Cardiac muscle cell (in vitro differentiated cells and primary cell): ENCODE measurements at regions not wholly inside any gene's neighbourhood (a gene's known extent, or its start where the extent isn't known, plus 50 kb on each side); places are given as distances from the start of the nearest gene placed in this dataset.

Source experiments
- DNase-seq, 2 donors: peaks; one replicate each; pipeline versions ENCODE4 v3.0.0 to v3.0.0-alpha.2; 2010 to 2017; ENCODE audit warnings: low read depth in 1 of 2, low spot score in 1 of 2
- H3K27ac ChIP-seq: fragments of 200-600 bp; sonication (generic); 2 replicates; pipeline ENCODE4 v1.5.1; 2016
- H3K27me3 ChIP-seq: fragments of 200-600 bp; sonication (generic); 2 replicates; pipeline ENCODE4 v1.6.0; 2016; ENCODE audit warnings: control low read depth
- H3K36me3 ChIP-seq: fragments of 200-600 bp; sonication (generic); 2 replicates; pipeline ENCODE4 v1.5.1; 2016; ENCODE audit warnings: control low read depth
- H3K4me1 ChIP-seq: fragments of 200-600 bp; sonication (generic); 2 replicates; pipeline ENCODE4 v1.8.1; 2017; ENCODE audit warnings: low read depth, mild to moderate bottlenecking, mixed run types
- H3K4me3 ChIP-seq: fragments of 200-600 bp; sonication (generic); 2 replicates; pipeline ENCODE4 v1.5.1; 2016; ENCODE audit warnings: mild to moderate bottlenecking
- H3K9me3 ChIP-seq: fragments of 200-600 bp; sonication (generic); 2 replicates; pipeline ENCODE4 v1.5.1; 2017; ENCODE audit warnings: low read depth, mild to moderate bottlenecking, control low read depth
- CTCF ChIP-seq: IDR thresholded peaks from 2 replicates; pipeline ENCODE4 v1.5.1; 2012; ENCODE audit warnings: low read depth, mild to moderate bottlenecking, low read length

GRCh38 chr7:36021917-36022550 lies 131.0 kb upstream of the EEPD1 start:
- no peaks in the 10 kb centered on the region for H3K9me3 ChIP-seq
- no peaks in the 10 kb centered on the region for H3K4me1 ChIP-seq
- no peak for DNase-seq
- no peak overlapping the region for H3K27ac ChIP-seq
- no peak overlapping the region for H3K4me3 ChIP-seq
- no peak for TF ChIP-seq CTCF
- no peaks in the 10 kb centered on the region for H3K36me3 ChIP-seq
- H3K27me3 ChIP-seq: no peaks in the 10 kb centered on the region

DNA sequence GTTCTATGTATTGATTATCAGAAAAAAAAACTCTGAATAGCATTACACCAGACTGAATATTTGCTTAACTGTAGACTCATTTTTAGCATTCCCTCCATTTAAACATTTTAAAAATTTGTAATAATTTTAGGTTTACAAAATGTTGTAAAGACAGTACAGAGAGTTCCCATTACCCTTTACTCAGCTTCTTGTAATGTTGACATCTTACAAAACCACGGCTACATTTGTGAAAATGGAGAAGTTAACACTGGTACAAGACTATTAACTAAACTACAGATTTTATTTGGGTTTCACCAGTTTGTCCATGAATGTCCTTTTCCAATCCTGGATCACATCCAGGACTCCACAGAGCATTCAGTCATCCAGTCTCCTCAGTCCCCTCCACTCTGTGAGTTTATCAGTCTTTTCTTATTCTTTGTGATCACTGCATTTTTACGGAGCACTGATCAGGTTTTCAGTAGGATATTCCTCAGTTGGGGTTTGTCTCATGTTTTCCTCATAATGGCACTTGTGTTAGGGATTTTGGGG lies 130.0 kb upstream of the EEPD1 start:
- Histone ChIP-seq H3K9me3 (no peaks in the 10 kb centered on the region), H3K27me3 (no peaks in the 10 kb centered on the region), H3K4me3 (no peak overlapping the region), H3K4me1 (no peaks in the 10 kb centered on the region), H3K27ac (no peak overlapping the region), H3K36me3 (no peaks in the 10 kb centered on the region)
- no peak for DNase-seq
- TF ChIP-seq CTCF: no peak

DNA sequence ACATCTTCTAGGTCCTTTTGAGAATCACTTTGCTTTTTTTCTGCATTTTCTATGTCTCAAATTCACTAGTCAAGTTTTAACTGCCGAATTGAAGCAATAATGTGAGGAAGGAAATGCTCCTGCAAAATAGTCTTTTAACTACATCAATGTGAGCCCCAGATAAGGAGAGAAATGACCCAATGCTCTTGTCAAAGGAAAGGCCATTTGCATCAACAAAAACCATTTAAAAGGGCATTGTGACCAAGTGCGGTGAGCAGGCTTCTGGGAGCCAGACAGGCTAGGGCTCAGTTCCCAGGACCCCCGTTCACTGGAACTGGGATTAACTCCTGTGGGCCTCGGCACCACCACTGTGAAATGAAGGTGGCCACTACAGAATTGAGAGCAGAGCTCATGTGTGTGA lies 127.9 kb upstream of the EEPD1 start:
- Histone ChIP-seq H3K4me1 (no peaks in the 10 kb centered on the region), H3K27me3 (no peaks in the 10 kb centered on the region), H3K36me3 (no peaks in the 10 kb centered on the region), H3K9me3 (no peaks in the 10 kb centered on the region), H3K27ac (no peak overlapping the region), H3K4me3 (no peak overlapping the region)
- no peak for DNase-seq
- no peak for TF ChIP-seq CTCF

DNA sequence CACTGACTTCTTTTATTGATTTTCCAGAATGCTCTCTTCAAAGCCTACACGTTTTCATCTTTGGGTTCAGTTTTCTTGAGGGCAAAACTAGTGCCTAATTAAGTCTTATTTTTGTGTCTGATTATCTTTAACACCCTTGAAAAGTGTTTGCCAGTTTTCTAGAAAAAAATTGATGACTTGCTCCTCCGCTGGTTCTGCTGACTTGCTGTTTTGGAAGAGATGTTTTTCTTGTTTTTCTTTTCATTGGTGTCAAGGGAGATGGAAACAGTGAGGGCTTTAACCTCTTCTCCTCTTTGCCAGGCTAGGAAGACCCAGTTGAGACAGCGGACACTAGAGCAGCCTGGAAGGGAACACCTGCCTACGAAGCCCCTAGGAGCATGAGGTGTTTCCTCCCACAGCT lies 123.7 kb upstream of the EEPD1 start:
- no peak for TF ChIP-seq CTCF
- no peaks in the 10 kb centered on the region for H3K4me1 ChIP-seq
- DNase-seq: no peak
- no peaks in the 10 kb centered on the region for H3K9me3 ChIP-seq
- no peaks in the 10 kb centered on the region for H3K36me3 ChIP-seq
- H3K4me3 ChIP-seq: no peak overlapping the region
- no peaks in the 10 kb centered on the region for H3K27me3 ChIP-seq
- no peak overlapping the region for H3K27ac ChIP-seq

DNA sequence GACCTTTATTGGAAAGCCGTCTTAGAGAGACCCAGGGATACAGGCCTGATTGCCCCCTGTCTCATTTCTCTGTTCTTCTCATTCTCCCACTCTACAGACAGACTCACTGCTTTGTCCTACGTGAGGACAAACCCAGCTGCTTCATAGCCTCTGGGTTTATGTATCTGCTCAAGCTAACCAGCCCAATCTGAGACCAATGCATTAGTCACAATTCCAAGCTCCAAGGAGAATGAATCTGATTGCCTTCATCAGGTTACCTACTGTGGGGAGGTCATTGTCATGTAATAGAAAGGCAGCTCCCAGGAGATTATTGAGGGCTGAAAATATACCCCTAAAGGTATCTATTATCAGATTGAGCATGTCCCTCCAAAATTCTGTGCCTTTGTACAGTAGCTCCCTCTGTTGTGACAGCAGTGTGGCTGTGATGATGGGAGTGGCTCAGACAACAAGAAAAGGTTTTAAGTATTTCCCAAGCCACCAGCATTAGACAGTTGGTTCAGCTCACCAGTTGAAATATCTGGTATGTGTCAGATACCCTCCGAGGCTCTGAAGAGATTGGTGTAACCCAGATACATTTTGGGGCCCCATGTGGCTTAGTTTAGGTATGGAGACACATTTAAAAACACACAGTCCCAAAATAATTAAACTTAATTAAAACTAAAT lies 123.1 kb upstream of the EEPD1 start:
- no peak for TF ChIP-seq CTCF
- Histone ChIP-seq H3K27ac (no peak overlapping the region), H3K27me3 (no peaks in the 10 kb centered on the region), H3K36me3 (no peaks in the 10 kb centered on the region), H3K4me1 (no peaks in the 10 kb centered on the region), H3K4me3 (no peak overlapping the region), H3K9me3 (no peaks in the 10 kb centered on the region)
- DNase-seq: no peak
